ENCODE measurements at regions not wholly inside any gene's neighbourhood (a gene's known extent, or its start where the extent isn't known, plus 50 kb on each side); places are given as distances from the start of the nearest gene placed in this dataset.
A peak's percentile ranks its signal among the peaks of the same experiment; 100 is the strongest.
"Not testable (repeated sequence)": the region's sequence is repeated elsewhere in the genome, so short reads cannot be mapped to it uniquely, and the experiment has no call there.

GRCh38 chr9:38132956-38133355, 63.9 kb upstream of the SHB start:
- no peaks in the 10 kb centered on the region for H3K27me3 ChIP-seq (ENCODE audit: insufficient read depth, low read length, poor library complexity, severe bottlenecking)
- H3K36me3 Mint-ChIP-seq = no peaks in the 10 kb centered on the region
- H3K4me1 Mint-ChIP-seq = no peaks in the 10 kb centered on the region
- DNase-seq = no peak
- ChIA-PET CTCF (no interaction called here), POLR2A (no interaction called here)
- peak overlapping the region in 1 of 8 donors; percentile 11 for H3K27ac Mint-ChIP-seq
- H3K9me3 ChIP-seq (ENCODE audit: low read length) = no peaks in the 10 kb centered on the region
- peaks cover 10 to 15% of the 10 kb centered on the region in 2 donors for H3K27me3 Mint-ChIP-seq
- no peak overlapping the region for H3K4me3 Mint-ChIP-seq
- H3K36me3 ChIP-seq (ENCODE audit: insufficient read depth, low read length) = no peaks in the 10 kb centered on the region
- no peaks in the 10 kb centered on the region for H3K9me3 Mint-ChIP-seq
- no peaks in the 10 kb centered on the region for H3K4me1 ChIP-seq (ENCODE audit: insufficient read depth, low read length)
- no peak overlapping the region for H3K27ac ChIP-seq (ENCODE audit: low read depth, low read length)
- no peak overlapping the region for H3K4me3 ChIP-seq (ENCODE audit: low read length)

- no peak for DNase-seq
- Histone ChIP-seq H3K36me3 (ENCODE audit: insufficient read depth, low read length) (no peaks in the 10 kb centered on the region), H3K4me1 (ENCODE audit: insufficient read depth, low read length) (no peaks in the 10 kb centered on the region), H3K27me3 (ENCODE audit: insufficient read depth, low read length, poor library complexity, severe bottlenecking) (no peaks in the 10 kb centered on the region), H3K9me3 (ENCODE audit: low read length) (no peaks in the 10 kb centered on the region), H3K4me3 (ENCODE audit: low read length) (no peak overlapping the region), H3K27ac (ENCODE audit: low read depth, low read length) (no peak overlapping the region)
- H3K4me1 Mint-ChIP-seq = no peaks in the 10 kb centered on the region
- ChIA-PET CTCF (no interaction called here), POLR2A (no interaction called here)
- H3K9me3 Mint-ChIP-seq = no peaks in the 10 kb centered on the region
- no peaks in the 10 kb centered on the region for H3K36me3 Mint-ChIP-seq
- H3K27me3 Mint-ChIP-seq = peaks cover 12 to 15% of the 10 kb centered on the region in 2 donors
- no peak overlapping the region for H3K27ac Mint-ChIP-seq
- H3K4me3 Mint-ChIP-seq = no peak overlapping the region
Measured at GRCh38 chr9:38131729-38132128, 62.7 kb upstream of the SHB start.

GRCh38 chr9:38130724-38131123, 61.7 kb upstream of the SHB start:
- ChIA-PET CTCF (no interaction called here), POLR2A (no interaction called here)
- H3K27me3 ChIP-seq (ENCODE audit: insufficient read depth, low read length, poor library complexity, severe bottlenecking) = no peaks in the 10 kb centered on the region
- Mint-ChIP-seq H3K4me3 (no peak overlapping the region), H3K27me3 (peaks cover 12 to 21% of the 10 kb centered on the region in 2 donors), H3K4me1 (no peaks in the 10 kb centered on the region), H3K36me3 (no peaks in the 10 kb centered on the region), H3K9me3 (no peaks in the 10 kb centered on the region), H3K27ac (no peak overlapping the region)
- no peak for DNase-seq
- no peak overlapping the region for H3K4me3 ChIP-seq (ENCODE audit: low read length)
- H3K9me3 ChIP-seq (ENCODE audit: low read length) = no peaks in the 10 kb centered on the region
- no peaks in the 10 kb centered on the region for H3K4me1 ChIP-seq (ENCODE audit: insufficient read depth, low read length)
- H3K36me3 ChIP-seq (ENCODE audit: insufficient read depth, low read length) = no peaks in the 10 kb centered on the region
- no peak overlapping the region for H3K27ac ChIP-seq (ENCODE audit: low read depth, low read length)

- H3K4me3 ChIP-seq (ENCODE audit: low read length) = no peak overlapping the region
- ChIA-PET POLR2A (no interaction called here), CTCF (no interaction called here)
- DNase-seq = no peak
- no peaks in the 10 kb centered on the region for H3K4me1 Mint-ChIP-seq
- H3K9me3 ChIP-seq (ENCODE audit: low read length) = no peaks in the 10 kb centered on the region
- peaks cover 13 to 20% of the 10 kb centered on the region in 2 donors for H3K27me3 Mint-ChIP-seq
- H3K36me3 ChIP-seq (ENCODE audit: insufficient read depth, low read length) = no peaks in the 10 kb centered on the region
- H3K9me3 Mint-ChIP-seq = no peaks in the 10 kb centered on the region
- H3K27me3 ChIP-seq (ENCODE audit: insufficient read depth, low read length, poor library complexity, severe bottlenecking) = no peaks in the 10 kb centered on the region
- H3K27ac ChIP-seq (ENCODE audit: low read depth, low read length) = no peak overlapping the region
- H3K4me1 ChIP-seq (ENCODE audit: insufficient read depth, low read length) = no peaks in the 10 kb centered on the region
- no peak overlapping the region for H3K27ac Mint-ChIP-seq
- H3K4me3 Mint-ChIP-seq = no peak overlapping the region
- no peaks in the 10 kb centered on the region for H3K36me3 Mint-ChIP-seq
Measured at GRCh38 chr9:38129366-38129765, 60.3 kb upstream of the SHB start.

GRCh38 chr9:38128752-38129270, 59.8 kb upstream of the SHB start:
- Histone ChIP-seq H3K4me1 (ENCODE audit: insufficient read depth, low read length) (no peaks in the 10 kb centered on the region), H3K4me3 (ENCODE audit: low read length) (no peak overlapping the region), H3K27ac (ENCODE audit: low read depth, low read length) (no peak overlapping the region), H3K27me3 (ENCODE audit: insufficient read depth, low read length, poor library complexity, severe bottlenecking) (no peaks in the 10 kb centered on the region), H3K9me3 (ENCODE audit: low read length) (no peaks in the 10 kb centered on the region), H3K36me3 (ENCODE audit: insufficient read depth, low read length) (no peaks in the 10 kb centered on the region)
- no peak overlapping the region for H3K27ac Mint-ChIP-seq
- no peak overlapping the region for H3K4me3 Mint-ChIP-seq
- no peaks in the 10 kb centered on the region for H3K9me3 Mint-ChIP-seq
- ChIA-PET POLR2A (no interaction called here), CTCF (no interaction called here)
- no peak for DNase-seq
- H3K27me3 Mint-ChIP-seq = peaks cover 13 to 20% of the 10 kb centered on the region in 2 donors
- H3K36me3 Mint-ChIP-seq = no peaks in the 10 kb centered on the region
- no peaks in the 10 kb centered on the region for H3K4me1 Mint-ChIP-seq

GRCh38 chr9:38127271-38127839, 58.3 kb upstream of the SHB start:
- H3K4me1 Mint-ChIP-seq = no peaks in the 10 kb centered on the region
- H3K27me3 Mint-ChIP-seq = peaks cover 11 to 20% of the 10 kb centered on the region in 2 donors
- H3K4me3 ChIP-seq (ENCODE audit: low read length) = no peak overlapping the region
- POLR2A ChIA-PET = no interaction called here
- CTCF ChIA-PET = no interaction called here
- no peak for DNase-seq
- H3K9me3 Mint-ChIP-seq = no peaks in the 10 kb centered on the region
- H3K27me3 ChIP-seq (ENCODE audit: insufficient read depth, low read length, poor library complexity, severe bottlenecking) = no peaks in the 10 kb centered on the region
- H3K36me3 Mint-ChIP-seq = no peaks in the 10 kb centered on the region
- no peak overlapping the region for H3K27ac Mint-ChIP-seq
- H3K27ac ChIP-seq (ENCODE audit: low read depth, low read length) = no peak overlapping the region
- H3K36me3 ChIP-seq (ENCODE audit: insufficient read depth, low read length) = no peaks in the 10 kb centered on the region
- H3K4me3 Mint-ChIP-seq = no peak overlapping the region
- no peaks in the 10 kb centered on the region for H3K9me3 ChIP-seq (ENCODE audit: low read length)
- no peaks in the 10 kb centered on the region for H3K4me1 ChIP-seq (ENCODE audit: insufficient read depth, low read length)

- no peak for DNase-seq
- H3K27ac ChIP-seq (ENCODE audit: low read depth, low read length) = no peak overlapping the region
- no peak overlapping the region for H3K4me3 ChIP-seq (ENCODE audit: low read length)
- H3K27me3 ChIP-seq (ENCODE audit: insufficient read depth, low read length, poor library complexity, severe bottlenecking) = no peaks in the 10 kb centered on the region
- no peaks in the 10 kb centered on the region for H3K4me1 ChIP-seq (ENCODE audit: insufficient read depth, low read length)
- ChIA-PET POLR2A (no interaction called here), CTCF (no interaction called here)
- Mint-ChIP-seq H3K36me3 (no peaks in the 10 kb centered on the region), H3K27ac (no peak overlapping the region), H3K9me3 (no peaks in the 10 kb centered on the region), H3K27me3 (peaks cover 8 to 20% of the 10 kb centered on the region in 2 donors), H3K4me1 (no peaks in the 10 kb centered on the region), H3K4me3 (no peak overlapping the region)
- H3K36me3 ChIP-seq (ENCODE audit: insufficient read depth, low read length) = no peaks in the 10 kb centered on the region
- H3K9me3 ChIP-seq (ENCODE audit: low read length) = no peaks in the 10 kb centered on the region
Measured at GRCh38 chr9:38126730-38127129, 57.7 kb upstream of the SHB start.

GRCh38 chr9:38125889-38126288, 56.9 kb upstream of the SHB start:
- Mint-ChIP-seq H3K4me1 (no peaks in the 10 kb centered on the region), H3K4me3 (no peak overlapping the region), H3K27ac (no peak overlapping the region), H3K36me3 (no peaks in the 10 kb centered on the region), H3K27me3 (peaks cover 6 to 20% of the 10 kb centered on the region in 2 donors), H3K9me3 (no peaks in the 10 kb centered on the region)
- ChIA-PET POLR2A (no interaction called here), CTCF (no interaction called here)
- DNase-seq = no peak
- Histone ChIP-seq H3K4me1 (ENCODE audit: insufficient read depth, low read length) (no peaks in the 10 kb centered on the region), H3K27ac (ENCODE audit: low read depth, low read length) (no peak overlapping the region), H3K9me3 (ENCODE audit: low read length) (no peaks in the 10 kb centered on the region), H3K4me3 (ENCODE audit: low read length) (no peak overlapping the region), H3K27me3 (ENCODE audit: insufficient read depth, low read length, poor library complexity, severe bottlenecking) (no peaks in the 10 kb centered on the region), H3K36me3 (ENCODE audit: insufficient read depth, low read length) (no peaks in the 10 kb centered on the region)

- H3K36me3 Mint-ChIP-seq; H3K9me3 Mint-ChIP-seq; H3K4me3 Mint-ChIP-seq; H3K36me3 ChIP-seq (ENCODE audit: insufficient read depth, low read length); DNase-seq; H3K27ac ChIP-seq (ENCODE audit: low read depth, low read length); H3K27me3 ChIP-seq (ENCODE audit: insufficient read depth, low read length, poor library complexity, severe bottlenecking); H3K9me3 ChIP-seq (ENCODE audit: low read length); H3K4me1 ChIP-seq (ENCODE audit: insufficient read depth, low read length); H3K27ac Mint-ChIP-seq; H3K4me1 Mint-ChIP-seq; H3K4me3 ChIP-seq (ENCODE audit: low read length); POLR2A ChIA-PET; CTCF ChIA-PET: not testable (repeated sequence)
- H3K27me3 Mint-ChIP-seq = peaks cover 9 to 27% of the 10 kb centered on the region in 2 donors
Measured at GRCh38 chr9:38123359-38123758, 54.3 kb upstream of the SHB start.
